GM12874 (cell line): ENCODE measurements at regions not wholly inside any gene's neighbourhood (a gene's known extent, or its start where the extent isn't known, plus 50 kb on each side); places are given as distances from the start of the nearest gene placed in this dataset.

Experiments
- CTCF ChIP-seq: IDR thresholded peaks from 2 replicates; pipeline ENCODE4 v1.5.1; 2011; ENCODE audit warnings: low read depth, mild to moderate bottlenecking, control low read depth, low read length, moderate library complexity; ENCODE audit not compliant: insufficient read depth

GRCh38 chr3:22351806-22352205 lies 600.8 kb upstream of the ZNF385D start:
- no peak for TF ChIP-seq CTCF

- no peak for TF ChIP-seq CTCF
Measured at GRCh38 chr3:22353126-22353525, 602.1 kb upstream of the ZNF385D start.

- TF ChIP-seq CTCF = no peak
Measured at GRCh38 chr3:22358334-22358733, 607.3 kb upstream of the ZNF385D start.

GRCh38 chr3:22360164-22360563 lies 609.2 kb upstream of the ZNF385D start:
- TF ChIP-seq CTCF = no peak

GRCh38 chr3:22360970-22361369 lies 610.0 kb upstream of the ZNF385D start:
- TF ChIP-seq CTCF = no peak

- TF ChIP-seq CTCF = no peak
Measured at GRCh38 chr3:22361521-22361920, 610.5 kb upstream of the ZNF385D start.

- TF ChIP-seq CTCF = no peak
Measured at GRCh38 chr3:22364851-22365250, 613.8 kb upstream of the ZNF385D start.

GRCh38 chr3:22366781-22367180 lies 615.8 kb upstream of the ZNF385D start:
- TF ChIP-seq CTCF = no peak
